Heart right ventricle (tissue), 16 donors: ENCODE measurements at regions not wholly inside any gene's neighbourhood (a gene's known extent, or its start where the extent isn't known, plus 50 kb on each side); places are given as distances from the start of the nearest gene placed in this dataset.
"Not testable (repeated sequence)": the region's sequence is repeated elsewhere in the genome, so short reads cannot be mapped to it uniquely, and the experiment has no call there.

Experiments used
- ATAC-seq, 8 donors: fragments of 200-7000 bp; cut with Tn5 transposase; one replicate each; pipeline ENCODE4 v1.9.1; 2020; ENCODE audit warnings: mild to moderate bottlenecking in 8 of 8, moderate library complexity in 8 of 8, moderate number of reproducible peaks in 1 of 8
- DNase-seq, 2 donors: peaks; one replicate each; pipeline ENCODE4 v3.0.0-alpha.2; 2020
- H3K27ac ChIP-seq, 10 donors: fragments of 200-600 bp; sonication (generic) in 2 of 10; one replicate each; pipeline versions ENCODE4 v1.5.0 to v1.8.0; 2020 to 2022; ENCODE audit warnings: mild to moderate bottlenecking in 3 of 10
- H3K27me3 ChIP-seq, 7 donors: fragments of 200-600 bp; one replicate each; pipeline ENCODE4 v1.8.0; 2021 to 2022; ENCODE audit warnings: mild to moderate bottlenecking in 2 of 7
- H3K36me3 ChIP-seq, 9 donors: fragments of 200-600 bp; sonication (generic) in 1 of 9; one replicate each; pipeline versions ENCODE4 v1.5.0 to v1.8.0; 2020 to 2022; ENCODE audit warnings: mild to moderate bottlenecking in 2 of 9
- H3K4me1 ChIP-seq, 9 donors: fragments of 200-600 bp; sonication (generic) in 1 of 9; one replicate each; pipeline versions ENCODE4 v1.5.0 to v1.8.0; 2020 to 2022; ENCODE audit warnings: mild to moderate bottlenecking in 4 of 9
- H3K4me3 ChIP-seq, 10 donors: fragments of 200-600 bp; sonication (generic) in 2 of 10; one replicate each; pipeline versions ENCODE4 v1.5.0 to v1.8.0; 2020 to 2022; ENCODE audit warnings: mild to moderate bottlenecking in 7 of 10, moderate library complexity in 2 of 10
- H3K9me3 ChIP-seq, 11 donors: fragments of 200-600 bp in 10 of 11; sonication (generic) in 2 of 11; one replicate each; pipeline versions ENCODE4 v1.5.0 to v1.8.0; 2013 to 2022; ENCODE audit warnings: mild to moderate bottlenecking in 2 of 11, control low read depth in 1 of 11, moderate library complexity in 1 of 11
- CTCF ChIP-seq, 9 donors: fragments of 200-600 bp; sonication (generic) in 2 of 9; IDR thresholded peaks; one replicate each; pipeline versions ENCODE4 v1.5.0 to v1.8.0; 2021 to 2022; ENCODE audit warnings: antibody characterized with exemption in 9 of 9, mild to moderate bottlenecking in 5 of 9, moderate library complexity in 1 of 9
- whole genome bisulfite sequencing, 2 donors: extraction: QIAGEN DNeasy Blood & Tissue Kit; methylation state at CpG; one replicate each; pipeline ENCODE4 v1.1.7; 2013; ENCODE audit warnings: inconsistent platforms in 1 of 2; 5-methylcytosine and 5-hydroxymethylcytosine counted together
- intact Hi-C, 10 donors: fragments of 100-400 bp; cut with DNase I; formaldehyde crosslinking; loops; one replicate each; pipeline versions ENCODE4 v1.11.1 to v1.14.2; 2022
- donor health status: Arrhythmogenic right ventricular cardiomyopathy.
- donor health status: ischemic (EF 13 %, LVEDD 7.1; RV severe dilation, severe dysfunction).
- donor health status: healthy with polysubstance abuse.
- donor health status: DM: no; HTN: yes; CAD: no.
- donor health status: DM: no; HTN: no; CAD: no.
- donor health status: ischemic (EF 25% LVEDD 6.9; RV normal size, moderate dysfunction).
- donor health status: ischemic (EF 25% LVEDD 5.7; RV mildly dilated, moderate dysfunction).
- donor health status: healthy.
- donor health status: DM: yes; HTN: yes; CAD: no.
- donor health status: Ischemic cardiomyopathy.
- donor health status: ischemic (EF 35%, LVEDD 5.7; RV mildly dilated, moderate dysfunction).
- donor health status: nonischemic (EF 11% LVEDD 7.7; RV severe dilation, severe dysfunction).
- donor health status: DM: yes; HTN: yes; CAD: no.
- donor health status: PGD.
- donor health status: ischemic (EF 29% LVEDD 5.4; RV normal size, mild dysfunction).
- donor health status: nonischemic (EF 23%, LVEDD 6.1; RV moderate dilation, normal function).

GRCh38 chr1:194640322-194640721 lies 1453.9 kb upstream of the B3GALT2 start:
- no peaks in the 10 kb centered on the region for H3K4me1 ChIP-seq
- peaks cover 0 to 12% (median 0%) of the 10 kb centered on the region in 11 donors for H3K9me3 ChIP-seq
- TF ChIP-seq CTCF (IDR thresholded peaks at IDR 0.05): no peak
- ATAC-seq (no peak), DNase-seq (no peak)
- no peak overlapping the region for H3K27ac ChIP-seq
- WGBS, 2 donors: 89 to 97% methylated on average over 2 of the region's 2 CpGs
- intact Hi-C loops: no loop called here
- H3K36me3 ChIP-seq: no peaks in the 10 kb centered on the region
- H3K4me3 ChIP-seq: no peak overlapping the region
- no peaks in the 10 kb centered on the region for H3K27me3 ChIP-seq

- no peak overlapping the region for H3K27ac ChIP-seq
- no peak overlapping the region for H3K4me3 ChIP-seq
- no peaks in the 10 kb centered on the region for H3K27me3 ChIP-seq
- 79 to 85% methylated on average over 2 of the region's 2 CpGs for WGBS, 2 donors
- no peak for TF ChIP-seq CTCF (IDR thresholded peaks at IDR 0.05)
- no peaks in the 10 kb centered on the region for H3K36me3 ChIP-seq
- H3K9me3 ChIP-seq: peaks cover 0 to 33% (median 0%) of the 10 kb centered on the region in 11 donors
- intact Hi-C loops: no loop called here
- no peaks in the 10 kb centered on the region for H3K4me1 ChIP-seq
- DNase-seq (no peak), ATAC-seq (no peak)
Measured at GRCh38 chr1:194629011-194629410, 1442.6 kb upstream of the B3GALT2 start.

GRCh38 chr1:194624833-194625232 lies 1438.4 kb upstream of the B3GALT2 start:
- ATAC-seq (no peak), DNase-seq (no peak)
- WGBS, 2 donors: 90% methylated on average over 4 of the region's 4 CpGs

GRCh38 chr1:194618101-194618500 lies 1431.7 kb upstream of the B3GALT2 start:
- ATAC-seq: no peak
- Histone ChIP-seq H3K27ac (no peak overlapping the region), H3K4me3 (no peak overlapping the region), H3K27me3 (no peaks in the 10 kb centered on the region), H3K9me3 (peaks cover 0 to 32% (median 4%) of the 10 kb centered on the region in 11 donors), H3K36me3 (no peaks in the 10 kb centered on the region), H3K4me1 (no peaks in the 10 kb centered on the region)
- intact Hi-C loops: no loop called here
- WGBS, 2 donors: 73 to 84% methylated on average over 2 of the region's 2 CpGs
- no peak for TF ChIP-seq CTCF (IDR thresholded peaks at IDR 0.05)
- DNase-seq: no peak

More at GRCh38 chr1:194624833-194625232, 1438.4 kb upstream of the B3GALT2 start:
- TF ChIP-seq CTCF (IDR thresholded peaks at IDR 0.05): no peak
- Histone ChIP-seq H3K27me3 (no peaks in the 10 kb centered on the region), H3K36me3 (no peaks in the 10 kb centered on the region), H3K27ac (no peak overlapping the region), H3K4me3 (no peak overlapping the region), H3K9me3 (peaks cover 0 to 33% (median 4%) of the 10 kb centered on the region in 11 donors), H3K4me1 (no peaks in the 10 kb centered on the region)
- intact Hi-C loops: no loop called here

- H3K4me3 ChIP-seq, H3K27ac ChIP-seq, H3K27me3 ChIP-seq, H3K36me3 ChIP-seq, DNase-seq, H3K4me1 ChIP-seq, ATAC-seq, intact Hi-C loops: not testable (repeated sequence)
- H3K9me3 ChIP-seq: peaks cover 0 to 28% (median 4%) of the 10 kb centered on the region in 11 donors
- WGBS, 2 donors: 83 to 86% methylated on average over 6 of the region's 6 CpGs
Measured at GRCh38 chr1:194617272-194617671, 1430.9 kb upstream of the B3GALT2 start.
